Testis (tissue), 2 donors: ENCODE measurements at regions not wholly inside any gene's neighbourhood (a gene's known extent, or its start where the extent isn't known, plus 50 kb on each side); places are given as distances from the start of the nearest gene placed in this dataset.

Source experiments
- POLR2A ChIP-seq: fragments of 450-650 bp; IDR thresholded peaks from one replicate; pipeline ENCODE4 v1.6.1; 2017; ENCODE audit warnings: antibody characterized with exemption, mild to moderate bottlenecking, moderate library complexity
- TF ChIP-seq, protein P1 (sequence below), 3 experiments: fragments of 450-650 bp in 2 of 3; fragments of 200-600 bp in 1 of 3; sonication (generic) in 1 of 3; IDR thresholded peaks; one replicate each; pipeline ENCODE4 v1.5.1; 2016 to 2019; ENCODE audit warnings: antibody characterized with exemption in 3 of 3, mild to moderate bottlenecking in 2 of 3, moderate library complexity in 1 of 3

DNA sequence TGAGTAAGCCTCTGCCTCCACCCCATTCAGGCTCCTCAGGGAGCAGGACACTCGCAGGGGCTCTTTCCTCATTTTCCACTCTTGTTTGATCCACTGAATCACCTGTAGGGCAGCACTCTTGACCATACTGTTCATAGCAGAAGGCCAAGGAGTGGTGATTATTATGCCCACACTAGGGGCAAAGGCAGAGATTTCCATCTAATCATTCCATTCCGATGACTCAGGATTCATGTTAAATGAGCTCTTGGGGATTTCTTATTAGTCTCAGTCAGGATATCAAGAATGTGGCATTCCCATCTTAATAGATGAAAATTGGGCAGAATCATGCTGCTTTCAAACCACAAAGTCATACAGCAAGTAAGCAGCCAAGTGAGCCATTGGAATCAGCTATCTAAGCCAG lies 101.9 kb upstream of the MOCS1 start:
- TF ChIP-seq, protein P1, sequence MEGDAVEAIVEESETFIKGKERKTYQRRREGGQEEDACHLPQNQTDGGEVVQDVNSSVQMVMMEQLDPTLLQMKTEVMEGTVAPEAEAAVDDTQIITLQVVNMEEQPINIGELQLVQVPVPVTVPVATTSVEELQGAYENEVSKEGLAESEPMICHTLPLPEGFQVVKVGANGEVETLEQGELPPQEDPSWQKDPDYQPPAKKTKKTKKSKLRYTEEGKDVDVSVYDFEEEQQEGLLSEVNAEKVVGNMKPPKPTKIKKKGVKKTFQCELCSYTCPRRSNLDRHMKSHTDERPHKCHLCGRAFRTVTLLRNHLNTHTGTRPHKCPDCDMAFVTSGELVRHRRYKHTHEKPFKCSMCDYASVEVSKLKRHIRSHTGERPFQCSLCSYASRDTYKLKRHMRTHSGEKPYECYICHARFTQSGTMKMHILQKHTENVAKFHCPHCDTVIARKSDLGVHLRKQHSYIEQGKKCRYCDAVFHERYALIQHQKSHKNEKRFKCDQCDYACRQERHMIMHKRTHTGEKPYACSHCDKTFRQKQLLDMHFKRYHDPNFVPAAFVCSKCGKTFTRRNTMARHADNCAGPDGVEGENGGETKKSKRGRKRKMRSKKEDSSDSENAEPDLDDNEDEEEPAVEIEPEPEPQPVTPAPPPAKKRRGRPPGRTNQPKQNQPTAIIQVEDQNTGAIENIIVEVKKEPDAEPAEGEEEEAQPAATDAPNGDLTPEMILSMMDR (IDR thresholded peaks at IDR 0.05), result no peak
- TF ChIP-seq POLR2A, result no peak
